NCI-H446 treated with DMSO at 0.1 percent for 48 hours (cell line): ENCODE measurements at regions not wholly inside any gene's neighbourhood (a gene's known extent, or its start where the extent isn't known, plus 50 kb on each side); places are given as distances from the start of the nearest gene placed in this dataset.

Experiments used
- DNase-seq: peaks from one replicate; lab custom pipeline; 2025; lab: John Stamatoyannopoulos, UW

DNA sequence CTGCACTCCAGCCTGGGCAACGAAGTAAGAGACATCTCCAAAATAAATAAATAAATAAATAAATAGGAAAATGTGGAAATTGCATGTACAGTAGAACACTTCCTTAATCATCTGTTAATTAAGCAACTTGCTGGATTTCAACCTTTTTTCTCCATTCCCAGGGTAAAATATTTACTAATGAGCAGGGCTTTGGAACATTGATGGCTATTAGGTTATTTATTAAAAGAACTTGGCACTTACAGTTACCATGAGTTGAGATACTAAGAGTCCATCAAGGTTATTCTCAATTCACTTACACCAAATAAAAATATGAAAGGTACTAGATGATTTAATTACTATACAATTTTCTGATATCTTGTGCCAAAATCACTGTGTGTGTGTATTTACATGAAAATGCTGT lies 607.1 kb downstream of the PCDH18 start:
- no peak for DNase-seq

DNA sequence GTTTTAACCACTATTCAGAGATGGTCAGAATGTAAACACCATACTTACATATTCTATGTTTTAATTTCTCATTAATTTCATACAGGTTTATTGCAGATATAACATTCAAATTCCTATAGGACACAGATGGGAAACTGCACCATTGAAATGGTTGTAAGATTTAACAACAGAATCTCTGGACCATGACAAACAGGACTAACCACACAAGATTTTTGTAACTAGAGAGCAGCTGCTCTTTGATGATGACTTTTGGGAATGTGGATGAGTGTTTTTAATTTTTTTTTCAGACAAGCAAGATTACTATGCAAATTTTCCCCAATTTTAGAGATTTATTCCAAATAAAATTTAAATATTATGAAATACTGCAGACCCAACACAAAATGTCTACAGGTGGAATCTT lies 610.2 kb downstream of the PCDH18 start:
- no peak for DNase-seq

DNA sequence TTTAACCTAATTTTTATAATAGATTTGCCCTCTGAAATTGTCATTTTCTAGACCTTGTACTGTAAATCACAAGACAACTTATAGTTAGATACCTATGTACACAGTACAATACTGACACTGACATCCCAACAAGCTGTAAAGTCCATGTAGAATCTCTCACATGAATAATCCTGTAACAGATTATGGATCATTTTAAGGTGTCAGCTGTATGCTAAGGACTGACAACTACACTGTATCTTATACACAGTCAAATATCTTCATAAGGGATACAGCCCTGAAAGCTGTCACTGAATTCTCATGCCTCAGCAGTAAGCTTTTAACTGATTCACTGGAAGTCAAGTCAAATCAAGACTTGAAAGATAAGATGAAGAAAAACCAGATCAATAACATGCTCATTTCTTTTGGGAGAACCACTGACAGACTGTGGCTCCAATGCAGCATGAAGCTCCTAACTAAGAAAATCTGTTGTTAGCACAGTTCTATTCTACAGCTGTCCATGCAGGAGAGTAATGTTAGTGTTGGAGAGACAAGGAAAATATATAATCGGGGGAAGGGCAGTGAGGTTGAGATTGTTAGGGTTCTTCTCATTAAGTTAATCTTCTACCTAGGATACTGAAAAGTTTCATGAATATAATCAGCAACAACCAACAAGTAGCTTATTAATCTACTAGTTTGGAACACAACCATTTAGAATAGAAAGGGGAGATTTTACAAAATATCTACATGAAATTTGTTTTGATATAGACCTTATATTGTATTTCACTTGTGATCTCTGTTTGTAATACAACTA lies 612.0 kb downstream of the PCDH18 start:
- DNase-seq, result no peak

DNA sequence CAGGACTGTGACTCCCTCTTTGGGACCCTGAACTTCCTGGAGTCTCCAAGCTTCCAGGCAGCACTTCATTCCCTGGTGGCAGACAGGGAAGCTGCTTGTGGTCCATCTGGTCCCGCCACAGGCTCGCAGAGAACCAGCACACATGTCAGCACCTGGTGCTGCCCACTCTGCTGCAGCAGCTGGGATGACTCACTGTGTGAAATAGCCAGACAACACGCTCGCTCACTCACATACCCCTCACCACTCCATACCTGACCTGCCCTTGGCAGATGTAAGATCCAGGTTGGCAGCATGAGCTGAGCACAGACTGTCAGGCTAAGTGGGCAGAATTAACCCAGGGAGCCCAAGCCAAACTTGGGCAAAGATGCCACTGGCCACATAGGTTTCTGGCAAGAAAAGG lies 613.5 kb downstream of the PCDH18 start:
- DNase-seq, result no peak

DNA sequence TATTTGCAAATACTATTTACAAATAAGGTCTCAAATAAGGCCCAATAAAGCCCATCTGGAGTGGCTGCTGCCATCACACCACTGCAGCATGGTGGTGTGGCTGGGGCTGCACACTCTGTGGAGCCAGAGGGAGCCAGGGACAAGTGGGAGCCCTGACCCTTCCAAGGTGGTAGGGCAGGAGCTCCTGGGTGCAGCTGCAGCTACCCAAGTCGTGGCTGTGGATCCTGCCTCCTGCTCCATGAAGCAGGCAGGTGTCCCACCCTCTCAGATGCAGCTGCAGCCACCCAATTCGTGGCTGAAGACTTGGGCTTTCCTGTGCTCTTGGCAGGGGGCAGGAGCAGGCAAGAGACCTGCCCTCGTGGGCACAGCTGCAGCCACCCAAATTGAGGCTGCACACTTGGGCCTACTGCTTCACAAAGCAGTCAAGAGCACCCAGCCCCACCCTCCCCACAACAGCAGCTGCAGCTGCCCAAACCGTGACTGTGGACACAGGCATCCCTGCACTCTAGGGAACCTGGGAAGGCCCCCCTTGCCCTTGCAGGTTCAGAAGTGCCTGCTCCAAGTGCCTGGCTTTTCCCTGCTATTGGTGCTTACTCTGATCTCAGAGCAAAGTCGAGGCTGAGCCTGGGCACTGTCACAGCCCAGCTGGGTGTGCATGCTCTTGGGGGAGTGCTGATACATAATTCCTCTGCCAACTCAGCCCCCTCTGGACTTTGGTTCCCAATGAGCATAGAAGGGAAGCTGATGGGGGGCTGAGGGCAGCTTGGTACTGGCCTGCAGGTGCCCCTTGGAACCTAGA lies 614.8 kb downstream of the PCDH18 start:
- no peak for DNase-seq

DNA sequence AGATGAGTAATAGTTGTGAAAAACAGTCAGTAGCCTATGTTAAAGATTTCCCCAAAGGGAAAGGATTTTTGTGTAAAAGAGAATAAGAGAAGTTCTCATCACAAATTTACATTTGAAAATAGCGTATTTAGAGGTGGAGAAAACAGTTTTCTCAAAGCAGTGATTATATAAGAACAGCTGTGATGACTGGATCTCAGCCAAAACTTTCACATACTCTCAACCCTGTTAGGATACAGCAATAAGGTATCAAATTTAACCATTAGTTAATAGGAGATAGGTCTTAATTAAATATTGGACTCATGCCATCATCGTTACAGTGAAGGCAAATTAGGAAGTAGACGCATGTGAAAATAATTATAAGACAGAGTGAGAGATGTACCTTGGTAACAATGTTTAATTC lies 622.7 kb downstream of the PCDH18 start:
- peak; percentile 58 for DNase-seq

DNA sequence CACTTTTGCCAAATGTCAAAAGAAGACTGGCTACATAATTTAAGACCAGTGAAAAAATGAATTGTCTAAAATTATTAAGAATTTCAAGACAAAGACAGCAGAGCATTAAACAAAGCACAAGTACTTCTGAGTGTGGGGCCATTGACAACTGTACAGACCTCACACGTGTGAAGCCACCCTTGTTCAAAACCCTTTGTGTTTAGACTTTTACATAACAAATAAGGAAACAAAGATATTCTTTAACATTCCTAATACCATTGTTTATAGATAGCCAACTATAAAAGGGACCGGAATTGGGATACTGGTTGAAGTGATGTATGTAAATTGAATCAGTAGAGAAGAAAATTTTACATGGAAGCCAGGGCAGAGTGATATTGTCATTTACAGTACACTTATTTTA lies 624.2 kb downstream of the PCDH18 start:
- DNase-seq, result no peak

DNA sequence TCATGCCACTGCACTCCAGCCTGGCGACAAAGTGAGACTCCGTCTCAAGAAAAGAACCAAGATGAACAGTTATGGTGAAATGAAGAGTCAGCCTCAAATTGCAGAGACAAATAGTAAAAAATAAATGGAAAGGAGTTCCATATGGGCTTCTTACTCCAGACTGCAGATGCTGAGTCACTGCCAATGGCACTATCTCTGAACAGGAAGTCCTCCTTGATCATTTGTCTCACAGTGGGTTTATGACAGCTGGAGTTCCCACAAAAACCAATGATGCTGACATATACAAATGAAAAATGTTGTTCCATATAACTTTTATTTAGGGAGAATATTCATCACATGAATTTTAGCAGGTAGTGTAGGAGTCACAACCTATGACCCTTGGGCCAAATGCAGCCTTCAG lies 631.6 kb downstream of the PCDH18 start:
- no peak for DNase-seq

DNA sequence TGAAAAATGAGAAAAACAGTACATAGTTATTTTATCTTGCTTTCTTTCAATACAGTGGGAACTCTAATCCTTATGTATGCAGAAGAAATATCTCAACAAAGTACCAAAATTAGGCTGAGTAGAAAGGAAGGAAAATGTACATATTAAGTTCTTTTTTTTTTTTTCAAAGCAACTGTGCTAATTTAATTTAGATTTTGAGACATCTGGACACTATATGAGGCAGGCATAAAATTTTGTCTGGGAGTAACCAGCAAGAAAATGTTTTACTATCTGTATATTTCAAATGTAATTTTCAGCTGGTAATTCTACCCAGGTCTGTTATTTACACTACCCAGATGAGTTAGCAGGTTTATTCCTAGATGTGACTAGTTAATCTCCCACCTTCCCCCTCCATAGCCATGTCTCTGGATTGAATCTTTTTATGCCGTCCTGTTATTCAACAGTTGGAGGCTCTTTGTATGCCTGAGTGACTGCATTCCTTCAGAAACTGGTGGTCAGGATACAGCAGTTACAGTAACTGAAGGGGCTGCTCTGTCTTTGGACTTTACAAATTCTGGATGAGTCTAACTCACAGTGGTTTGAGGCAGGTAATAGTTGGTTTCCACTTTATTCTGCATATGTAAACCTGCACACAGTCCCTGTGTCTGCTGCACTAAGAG lies 633.6 kb downstream of the PCDH18 start:
- DNase-seq, result no peak

DNA sequence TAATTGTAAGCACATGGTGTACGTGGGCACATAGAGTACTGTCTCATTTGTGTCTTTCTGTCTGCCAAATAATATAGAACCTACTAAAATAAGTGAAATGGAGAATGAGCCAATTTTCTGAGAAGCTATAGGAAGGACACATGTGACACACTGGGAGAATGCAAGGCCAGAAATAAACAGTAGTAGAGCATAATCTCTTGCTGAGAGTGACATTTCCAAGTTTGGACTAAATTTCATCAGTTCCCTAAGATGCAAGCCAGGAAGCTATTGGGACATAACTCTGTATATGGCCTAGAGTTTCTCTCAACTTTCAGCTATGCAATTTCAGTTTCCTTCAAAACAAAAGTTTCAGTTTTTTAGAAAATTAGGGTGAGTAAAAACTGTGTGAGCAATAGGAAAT lies 638.7 kb downstream of the PCDH18 start:
- peak; percentile 9 for DNase-seq

DNA sequence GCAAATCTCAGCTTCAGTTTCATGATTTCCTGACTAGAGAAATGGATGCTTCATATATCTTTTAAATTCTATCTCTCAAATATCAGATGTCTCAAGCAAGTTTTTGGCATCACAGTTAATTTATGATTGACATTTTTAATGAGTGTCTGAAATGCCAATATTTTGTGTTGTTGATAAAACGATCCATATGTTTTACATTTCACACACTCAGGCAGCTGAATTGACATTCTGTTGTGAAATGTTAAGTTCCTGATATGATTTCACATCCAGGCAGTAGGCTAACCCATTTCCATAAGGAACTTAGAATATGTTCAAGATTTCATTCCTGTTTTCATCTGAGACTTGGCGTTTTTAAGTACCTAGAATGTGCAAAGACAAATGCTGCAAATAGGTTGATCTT lies 650.6 kb downstream of the PCDH18 start:
- no peak for DNase-seq

DNA sequence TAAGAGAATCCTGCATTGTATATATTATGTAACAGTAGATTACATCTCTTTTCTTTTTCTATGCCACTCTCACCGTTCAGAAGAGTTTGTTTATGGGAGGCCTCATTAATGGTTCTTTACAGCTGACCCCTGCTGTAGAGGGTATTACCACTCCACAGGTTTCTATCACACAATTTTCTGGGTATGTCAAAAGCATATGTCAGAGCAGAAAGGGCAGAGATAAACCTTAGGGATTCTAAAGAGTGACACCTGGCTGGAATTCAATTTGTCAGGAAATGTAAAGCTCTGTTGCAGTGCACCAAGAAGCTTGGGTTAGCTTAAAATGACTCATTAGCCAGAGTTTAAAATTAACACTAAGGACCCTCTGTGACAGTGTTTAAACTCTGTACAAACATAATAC lies 658.7 kb downstream of the PCDH18 start:
- no peak for DNase-seq

DNA sequence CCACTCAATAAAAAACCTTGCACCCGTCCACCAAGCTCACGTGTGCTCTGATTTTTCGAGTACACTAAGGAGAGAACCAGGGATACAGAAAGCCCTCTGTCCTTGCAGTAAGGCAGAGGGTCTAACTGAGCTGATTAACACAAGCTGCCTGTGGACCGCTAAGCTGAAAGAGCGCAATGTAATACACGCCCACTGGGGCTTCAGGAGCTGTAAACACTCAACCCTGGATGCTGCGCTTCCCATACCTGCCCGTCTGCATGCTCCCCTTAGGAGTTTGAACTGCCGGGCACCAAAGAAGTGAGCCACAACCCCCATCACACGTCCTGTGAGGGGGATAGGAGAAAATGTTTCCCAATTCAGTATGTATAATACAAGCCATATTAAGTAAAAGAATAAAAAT lies 664.8 kb downstream of the PCDH18 start:
- no peak for DNase-seq

DNA sequence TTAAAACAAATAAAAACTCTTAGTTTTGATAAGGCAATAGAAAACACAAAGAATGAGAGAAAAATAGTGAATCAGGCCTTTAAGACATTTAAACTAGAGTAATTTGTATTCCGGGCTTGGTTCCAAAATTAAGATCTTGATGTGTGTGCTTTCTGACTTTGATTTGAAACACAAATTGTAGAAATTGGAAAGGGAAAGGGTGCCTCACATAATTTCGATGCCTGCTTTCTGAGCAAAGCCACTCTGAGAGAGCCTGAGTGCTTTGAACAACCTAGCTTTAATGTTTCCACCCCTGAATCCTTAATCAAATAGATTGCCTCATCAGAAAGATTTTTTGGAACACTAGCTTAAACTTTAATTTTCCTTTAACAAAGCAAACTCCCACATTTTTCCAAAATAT lies 666.8 kb downstream of the PCDH18 start:
- no peak for DNase-seq

DNA sequence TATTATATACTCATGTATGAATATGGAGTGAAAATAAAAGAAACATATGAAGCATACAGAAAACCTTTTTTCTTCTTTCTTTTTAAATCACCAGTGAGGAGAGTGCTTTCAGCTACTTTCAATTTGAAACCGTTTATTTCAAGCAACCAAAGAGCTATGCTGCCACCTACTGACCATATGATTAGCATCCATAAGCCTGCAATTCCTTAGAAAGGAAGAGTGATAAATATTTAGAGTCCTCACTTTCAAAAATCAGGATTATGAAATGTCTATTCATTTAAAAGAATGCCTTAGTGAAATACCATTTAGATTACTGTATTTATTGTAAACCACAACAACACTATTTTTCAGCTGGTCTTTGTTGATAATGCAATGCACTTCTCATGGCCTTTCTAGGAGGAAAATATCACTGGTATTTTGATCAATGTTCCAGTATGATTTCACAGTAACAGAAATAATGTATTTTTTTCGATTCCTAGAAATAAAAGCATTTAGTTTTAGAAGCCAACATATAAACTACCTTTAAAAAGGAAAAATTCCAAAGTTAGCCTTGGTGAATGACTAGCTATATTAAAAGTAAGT lies 667.6 kb downstream of the PCDH18 start:
- peak; percentile 68 for DNase-seq

DNA sequence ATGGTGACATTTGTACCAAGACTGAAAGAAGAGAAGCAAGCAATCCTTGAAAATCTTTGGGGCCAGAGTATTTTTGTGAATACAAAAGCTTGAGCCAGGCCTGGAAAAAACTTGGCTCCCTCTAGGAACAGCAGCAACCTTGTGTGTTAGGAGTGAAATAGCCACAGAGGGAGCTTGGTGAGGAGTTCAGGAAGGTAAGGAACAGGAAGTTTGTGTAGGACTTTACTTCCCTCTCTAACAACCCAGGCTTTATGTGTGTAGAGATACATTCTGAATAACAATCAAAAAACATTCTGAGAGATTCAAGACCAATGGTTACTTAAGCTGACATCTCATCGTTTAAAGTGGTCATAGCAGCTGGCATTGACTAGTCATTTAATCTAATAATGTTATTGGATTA lies 668.5 kb downstream of the PCDH18 start:
- DNase-seq, result peak; percentile 15

DNA sequence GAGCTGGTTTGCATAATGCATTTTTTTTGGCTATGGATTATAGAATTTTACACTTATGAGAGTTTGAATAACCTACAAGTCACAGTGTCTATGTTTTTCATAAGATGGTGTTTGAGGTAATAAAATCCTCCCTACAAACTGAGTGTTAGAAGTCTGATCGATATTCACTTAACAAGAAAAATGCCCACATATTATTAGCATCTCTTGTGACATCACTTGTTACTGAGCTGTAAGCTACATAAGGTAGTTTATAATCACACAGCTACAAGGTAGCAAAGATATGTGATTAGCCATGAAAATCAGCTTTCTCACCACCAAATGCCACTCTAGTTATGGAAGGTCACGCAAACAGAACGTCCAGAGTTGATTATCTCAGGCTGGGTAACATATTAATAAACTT lies 669.6 kb downstream of the PCDH18 start:
- DNase-seq, result no peak

DNA sequence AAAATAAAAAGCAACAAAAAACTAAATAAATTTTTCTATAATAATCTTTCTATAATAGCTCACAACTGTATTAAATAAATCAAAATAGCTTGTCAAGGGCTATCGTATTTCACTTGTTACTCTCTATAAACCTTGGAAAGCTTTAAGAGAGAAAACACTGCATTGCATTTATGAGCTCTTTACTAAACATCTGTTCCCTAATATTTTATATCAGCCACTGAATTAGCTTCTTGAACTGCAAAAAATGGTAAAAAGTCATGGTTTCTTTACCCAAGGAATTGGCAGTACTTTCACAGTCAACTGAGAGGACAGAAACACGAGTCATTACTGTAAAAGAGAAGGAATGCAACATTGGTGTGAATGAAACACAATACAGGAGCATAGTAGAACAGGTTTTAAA lies 671.2 kb downstream of the PCDH18 start:
- DNase-seq, result peak; percentile 52

DNA sequence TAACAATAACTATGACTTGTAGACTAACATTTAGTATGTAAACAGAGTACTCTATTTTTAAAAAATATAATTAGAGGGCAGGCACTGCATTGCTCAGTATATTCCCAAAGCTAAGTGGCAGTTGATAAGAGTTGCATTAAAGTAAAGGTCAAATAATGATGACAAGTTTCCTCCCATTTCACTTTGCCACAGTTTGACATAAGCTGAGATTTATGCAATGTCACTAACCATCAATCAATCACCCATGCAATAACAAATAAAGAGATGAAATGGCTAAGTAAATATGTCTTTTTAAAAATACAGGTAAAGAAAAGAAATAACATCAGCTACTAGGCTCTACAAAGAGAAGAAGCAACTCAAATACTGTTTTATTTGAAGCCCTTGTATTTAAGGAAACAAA lies 673.4 kb downstream of the PCDH18 start:
- no peak for DNase-seq

DNA sequence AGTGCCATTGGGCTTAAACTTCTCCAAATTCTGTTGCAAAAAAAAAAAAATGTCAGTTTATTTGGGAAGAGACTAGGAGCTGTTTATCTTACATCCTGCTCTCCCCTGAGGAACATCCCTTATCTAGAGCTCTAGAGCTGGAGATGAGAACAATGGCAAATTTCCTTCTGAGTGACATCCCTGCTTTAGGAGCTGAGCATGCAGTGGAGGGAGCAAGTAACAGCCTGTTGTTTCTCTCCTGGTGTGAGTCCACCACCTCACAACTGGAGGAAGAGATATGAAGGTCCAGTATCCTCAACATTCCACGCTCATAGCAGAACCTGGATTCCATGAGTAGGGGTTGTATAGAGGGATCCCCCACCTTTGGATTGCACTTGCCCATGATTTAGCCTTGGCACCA lies 676.4 kb downstream of the PCDH18 start:
- DNase-seq, result no peak

DNA sequence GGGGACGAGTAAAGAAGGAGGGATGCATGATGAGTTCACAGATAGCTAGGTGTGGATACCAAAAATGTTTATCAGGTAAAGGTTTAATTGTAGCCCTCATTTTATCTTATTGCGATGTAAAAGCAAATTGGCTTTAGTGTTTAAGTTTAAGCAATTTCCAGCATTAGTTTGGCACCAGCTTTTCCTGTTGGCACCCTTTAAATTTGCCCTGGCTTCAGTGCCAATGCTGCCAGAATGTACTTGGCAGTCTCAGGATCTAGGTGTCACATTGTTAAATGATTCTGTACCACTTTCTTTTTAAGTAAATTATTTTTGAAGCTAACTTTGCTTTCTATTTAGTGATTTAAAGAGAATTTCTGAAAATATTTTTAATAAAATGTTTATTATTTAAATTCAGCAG lies 681.8 kb downstream of the PCDH18 start:
- peak; percentile 49 for DNase-seq

DNA sequence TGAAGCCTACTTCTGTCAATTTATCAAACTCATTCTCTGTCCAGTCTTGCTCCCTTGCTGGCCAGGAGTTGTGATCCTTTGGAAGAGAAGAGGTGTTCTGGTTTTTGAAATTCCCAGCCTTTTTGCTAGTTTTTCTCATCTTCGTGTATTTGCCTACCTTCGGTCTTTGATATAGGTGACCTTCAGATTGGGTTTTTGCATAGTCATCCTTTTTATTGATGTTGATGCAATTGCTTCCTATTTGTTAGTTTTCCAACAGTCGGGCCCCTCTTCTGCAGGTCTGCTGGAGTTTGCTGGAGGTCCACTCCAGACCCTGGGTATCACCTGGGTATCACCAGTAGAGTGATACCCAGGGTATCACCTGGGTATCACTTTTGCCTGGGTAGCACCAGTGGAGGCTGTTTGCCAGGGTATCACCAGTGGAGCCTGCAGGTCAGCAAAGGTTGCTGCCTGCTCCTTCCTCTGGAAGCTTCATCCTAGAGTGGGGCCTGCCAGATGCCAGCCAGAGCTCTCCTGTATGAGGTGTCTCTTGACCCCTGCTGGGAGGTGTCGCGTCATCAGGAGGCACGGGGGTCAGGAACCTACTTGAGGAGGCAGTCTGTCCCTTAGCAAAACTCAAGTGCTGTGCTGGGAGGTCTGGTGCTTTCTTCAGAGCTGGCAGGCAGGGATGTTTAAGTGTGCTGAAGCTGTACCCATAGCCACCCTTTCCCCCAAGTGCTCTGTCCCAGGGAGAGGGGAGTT lies 684.2 kb downstream of the PCDH18 start:
- DNase-seq, result no peak
